Vagina (tissue), 2 donors: ENCODE measurements at regions not wholly inside any gene's neighbourhood (a gene's known extent, or its start where the extent isn't known, plus 50 kb on each side); places are given as distances from the start of the nearest gene placed in this dataset.

ENCODE experiments used
- POLR2A ChIP-seq, 2 donors: fragments of 450-650 bp; IDR thresholded peaks; one replicate each; pipeline ENCODE4 v1.6.1; 2017; ENCODE audit warnings: antibody characterized with exemption in 2 of 2, mild to moderate bottlenecking in 2 of 2, moderate library complexity in 2 of 2
- TF ChIP-seq, protein P1 (sequence below), 3 experiments: fragments of 450-650 bp in 2 of 3; fragments of 200-600 bp in 1 of 3; sonication (generic) in 1 of 3; IDR thresholded peaks; one replicate each; pipeline ENCODE4 v1.5.1; 2017 to 2019; ENCODE audit warnings: antibody characterized with exemption in 3 of 3, mild to moderate bottlenecking in 2 of 3, moderate library complexity in 2 of 3

GRCh38 chr11:92137747-92138146, 86.9 kb upstream of the FAT3 start:
- TF ChIP-seq, protein P1, sequence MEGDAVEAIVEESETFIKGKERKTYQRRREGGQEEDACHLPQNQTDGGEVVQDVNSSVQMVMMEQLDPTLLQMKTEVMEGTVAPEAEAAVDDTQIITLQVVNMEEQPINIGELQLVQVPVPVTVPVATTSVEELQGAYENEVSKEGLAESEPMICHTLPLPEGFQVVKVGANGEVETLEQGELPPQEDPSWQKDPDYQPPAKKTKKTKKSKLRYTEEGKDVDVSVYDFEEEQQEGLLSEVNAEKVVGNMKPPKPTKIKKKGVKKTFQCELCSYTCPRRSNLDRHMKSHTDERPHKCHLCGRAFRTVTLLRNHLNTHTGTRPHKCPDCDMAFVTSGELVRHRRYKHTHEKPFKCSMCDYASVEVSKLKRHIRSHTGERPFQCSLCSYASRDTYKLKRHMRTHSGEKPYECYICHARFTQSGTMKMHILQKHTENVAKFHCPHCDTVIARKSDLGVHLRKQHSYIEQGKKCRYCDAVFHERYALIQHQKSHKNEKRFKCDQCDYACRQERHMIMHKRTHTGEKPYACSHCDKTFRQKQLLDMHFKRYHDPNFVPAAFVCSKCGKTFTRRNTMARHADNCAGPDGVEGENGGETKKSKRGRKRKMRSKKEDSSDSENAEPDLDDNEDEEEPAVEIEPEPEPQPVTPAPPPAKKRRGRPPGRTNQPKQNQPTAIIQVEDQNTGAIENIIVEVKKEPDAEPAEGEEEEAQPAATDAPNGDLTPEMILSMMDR (IDR thresholded peaks at IDR 0.05): no peak
- TF ChIP-seq POLR2A (IDR thresholded peaks at IDR 0.05): no peak
